SK-N-MC (cell line): ENCODE measurements at regions not wholly inside any gene's neighbourhood (a gene's known extent, or its start where the extent isn't known, plus 50 kb on each side); places are given as distances from the start of the nearest gene placed in this dataset.

ENCODE experiments used
- EZH2 ChIP-seq: fragments of 200-600 bp; sonication (generic); IDR thresholded peaks from one replicate; pipeline ENCODE4 v1.6.1; 2017; ENCODE audit warnings: antibody characterized with exemption
- POLR2AphosphoS5 ChIP-seq: IDR thresholded peaks from 2 replicates; pipeline ENCODE4 v1.6.1; 2012; ENCODE audit warnings: mild to moderate bottlenecking, low read depth, low read length, borderline replicate concordance

DNA sequence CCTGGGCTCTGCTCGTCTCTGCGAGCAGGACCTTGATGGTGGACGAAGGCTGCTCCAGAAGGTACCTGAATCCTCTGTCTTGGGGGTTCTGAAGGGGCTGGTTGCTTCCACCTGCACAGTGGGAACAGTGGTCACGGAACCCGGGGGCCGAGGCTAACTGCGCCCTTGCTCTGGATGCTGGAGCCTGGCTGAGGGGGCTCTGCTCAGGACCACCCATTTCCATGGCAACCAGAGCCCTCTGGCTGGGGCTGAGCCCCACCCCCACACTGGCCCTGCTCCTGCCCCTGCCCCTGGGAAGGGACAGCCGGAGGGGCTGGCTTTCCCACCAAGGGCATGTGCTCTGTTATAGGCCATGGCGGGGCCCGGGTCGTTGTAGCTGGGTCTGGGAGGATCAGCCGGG lies 462.3 kb downstream of the PTPRU start:
- TF ChIP-seq EZH2 (no peak), POLR2AphosphoS5 (no peak)
